Caco-2 (cell line): ENCODE measurements at regions not wholly inside any gene's neighbourhood (a gene's known extent, or its start where the extent isn't known, plus 50 kb on each side); places are given as distances from the start of the nearest gene placed in this dataset.

Experiments used
- BruUV-seq: library from RNA; stranded (reverse); fragments of 400-500 nt; replicated peaks from 2 replicates; lab custom pipeline; 2021; lab: Mats Ljungman, UMichigan
- CTCF ChIA-PET: fragments of 300-600 bp; sonication (Branson Sonifier 250); formaldehyde crosslinking; loops from one replicate; lab custom pipeline; 2022; ENCODE audit warnings: antibody characterized with exemption; lab: Charles Lee
- POLR2A ChIA-PET: fragments of 300-600 bp; sonication (Branson Sonifier 250); formaldehyde crosslinking; loops from one replicate; lab custom pipeline; 2022; ENCODE audit warnings: antibody characterized with exemption; lab: Charles Lee
- DNase-seq, 2 experiments: peaks; one replicate each; pipeline versions ENCODE4 v3.0.0 to v3.0.0-alpha.2; 2020 to 2022
- H3K27me3 ChIP-seq: replicated peaks from 2 replicates; pipeline ENCODE4 v1.6.0; 2011; ENCODE audit warnings: low read length; ENCODE audit not compliant: control insufficient read depth, insufficient read depth
- H3K36me3 ChIP-seq: 2 replicates; pipeline ENCODE4 v1.5.1; 2011; ENCODE audit warnings: low read length; ENCODE audit not compliant: control insufficient read depth, insufficient read depth
- H3K4me1 ChIP-seq: fragments of 250-450 bp; sonication (Bioruptor Pico); 2 replicates; pipeline ENCODE4 v1.5.1; 2020; ENCODE audit warnings: mild to moderate bottlenecking
- H3K4me3 ChIP-seq: 2 replicates; pipeline ENCODE4 v1.5.1; 2011; ENCODE audit warnings: low read depth, mild to moderate bottlenecking, control low read depth, low read length
- H3K9me3 ChIP-seq: fragments of 250-450 bp; sonication (Bioruptor Pico); 2 replicates; pipeline ENCODE4 v1.5.1; 2020; ENCODE audit warnings: mild to moderate bottlenecking, moderate library complexity
- H3K27ac Mint-ChIP-seq: one replicate; pipeline ENCODE4 v1.8.0; 2022; ENCODE audit warnings: mixed read lengths; ENCODE audit not compliant: unreplicated experiment
- H3K27me3 Mint-ChIP-seq: one replicate; pipeline ENCODE4 v1.8.0; 2022; ENCODE audit warnings: mixed read lengths; ENCODE audit not compliant: insufficient read depth, unreplicated experiment
- H3K36me3 Mint-ChIP-seq: one replicate; pipeline ENCODE4 v1.8.0; 2022; ENCODE audit warnings: mild to moderate bottlenecking, mixed read lengths; ENCODE audit not compliant: insufficient read depth, unreplicated experiment
- H3K4me1 Mint-ChIP-seq: one replicate; pipeline ENCODE4 v1.8.0; 2022; ENCODE audit warnings: low read depth, mixed read lengths; ENCODE audit not compliant: unreplicated experiment
- H3K4me3 Mint-ChIP-seq: one replicate; pipeline ENCODE4 v1.8.0; 2022; ENCODE audit warnings: mild to moderate bottlenecking, moderate library complexity, mixed read lengths; ENCODE audit not compliant: unreplicated experiment
- H3K9me3 Mint-ChIP-seq: one replicate; pipeline ENCODE4 v1.8.0; 2022; ENCODE audit warnings: mixed read lengths; ENCODE audit not compliant: unreplicated experiment
- CTCF ChIP-seq, 2 experiments: fragments of 200-600 bp in 1 of 2; IDR thresholded peaks; 1 replicate in 1 of 2; 2 replicates in 1 of 2; pipeline versions ENCODE4 v1.5.1 to v1.8.0; 2011 to 2022; ENCODE audit warnings: antibody characterized with exemption in 1 of 2, control low read depth in 1 of 2, inconsistent platforms in 1 of 2, low read depth in 1 of 2, low read length in 1 of 2, mild to moderate bottlenecking in 1 of 2, moderate library complexity in 1 of 2; ENCODE audit not compliant: insufficient read depth in 1 of 2, severe bottlenecking in 1 of 2, unreplicated experiment in 1 of 2
- intact Hi-C: fragments of 100-400 bp; cut with micrococcal nuclease; formaldehyde crosslinking; loops from one replicate; pipeline ENCODE4 v1.10.0; 2022; ENCODE audit not compliant: unreplicated experiment

- Mint-ChIP-seq H3K4me3 (no peak overlapping the region), H3K36me3 (no peaks in the 10 kb centered on the region)
- no peaks in the 10 kb centered on the region for H3K36me3 ChIP-seq
Observed at GRCh38 chrX:30949554-30949953, 60.5 kb upstream of the TAB3 start.

DNA sequence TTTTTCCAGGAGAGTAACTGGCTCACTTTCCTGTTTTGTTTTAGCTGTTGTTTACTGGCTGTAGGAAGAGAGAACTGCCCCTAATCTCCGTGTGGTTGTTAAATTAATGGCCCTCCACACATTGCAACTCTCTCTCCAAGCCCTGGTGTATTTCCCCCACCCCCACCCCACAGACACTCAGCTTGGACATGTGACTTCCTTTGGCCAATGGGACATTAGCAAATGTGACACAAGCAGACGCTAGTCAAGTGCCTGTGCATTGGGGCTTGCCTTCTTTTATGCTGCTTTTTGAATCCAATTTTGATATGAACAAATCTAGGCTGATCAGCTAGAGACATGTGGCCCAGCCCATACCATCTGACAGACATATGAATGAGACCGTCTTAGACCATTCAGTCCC is 59.6 kb upstream of the TAB3 start:
- Histone ChIP-seq H3K4me3 (no peak overlapping the region), H3K9me3 (no peaks in the 10 kb centered on the region), H3K4me1 (0 out of 2 replicates have a peak, but pooled peaks cover 2% of the 10 kb centered on the region), H3K27me3 (no peaks in the 10 kb centered on the region), H3K36me3 (no peaks in the 10 kb centered on the region)
- H3K9me3 Mint-ChIP-seq: peaks cover 13% of the 10 kb centered on the region
- DNase-seq: no peak
- no peaks in the 10 kb centered on the region for H3K27me3 Mint-ChIP-seq
- no peaks in the 10 kb centered on the region for H3K36me3 Mint-ChIP-seq
- BruUV-seq: no TSS peak
- no peak overlapping the region for H3K4me3 Mint-ChIP-seq
- POLR2A ChIA-PET: no interaction called here
- no peak for TF ChIP-seq CTCF (IDR thresholded peaks at IDR 0.05; ENCODE audit: insufficient read depth in 1 of 2, low read depth in 1 of 2, low read length in 1 of 2, severe bottlenecking in 1 of 2, unreplicated experiment in 1 of 2)
- peaks cover 13% of the 10 kb centered on the region for H3K4me1 Mint-ChIP-seq
- CTCF ChIA-PET: interaction anchor here (1.2 kb wide), 1 partner anchor 18 kb away, joined by 3 read pairs; no protein-coding TSS in a partner anchor
- intact Hi-C loops: no loop called here
- H3K27ac Mint-ChIP-seq: no peak overlapping the region

More at GRCh38 chrX:30949554-30949953, 60.5 kb upstream of the TAB3 start:
- H3K4me1 ChIP-seq: no peaks in the 10 kb centered on the region
- no peaks in the 10 kb centered on the region for H3K9me3 ChIP-seq
- ChIA-PET POLR2A (no interaction called here), CTCF (interaction anchor here (1.2 kb wide), 1 partner anchor 19 kb away, joined by 3 read pairs; no protein-coding TSS in a partner anchor)
- no peak overlapping the region for H3K4me3 ChIP-seq
- Mint-ChIP-seq H3K9me3 (peaks cover 13% of the 10 kb centered on the region), H3K4me1 (peaks cover 4% of the 10 kb centered on the region), H3K27ac (no peak overlapping the region), H3K27me3 (no peaks in the 10 kb centered on the region)
- DNase-seq: no peak
- no TSS peak for BruUV-seq
- no peak for TF ChIP-seq CTCF (IDR thresholded peaks at IDR 0.05; ENCODE audit: insufficient read depth in 1 of 2, low read depth in 1 of 2, low read length in 1 of 2, severe bottlenecking in 1 of 2, unreplicated experiment in 1 of 2)
- intact Hi-C loops: no loop called here
- H3K27me3 ChIP-seq: no peaks in the 10 kb centered on the region

DNA sequence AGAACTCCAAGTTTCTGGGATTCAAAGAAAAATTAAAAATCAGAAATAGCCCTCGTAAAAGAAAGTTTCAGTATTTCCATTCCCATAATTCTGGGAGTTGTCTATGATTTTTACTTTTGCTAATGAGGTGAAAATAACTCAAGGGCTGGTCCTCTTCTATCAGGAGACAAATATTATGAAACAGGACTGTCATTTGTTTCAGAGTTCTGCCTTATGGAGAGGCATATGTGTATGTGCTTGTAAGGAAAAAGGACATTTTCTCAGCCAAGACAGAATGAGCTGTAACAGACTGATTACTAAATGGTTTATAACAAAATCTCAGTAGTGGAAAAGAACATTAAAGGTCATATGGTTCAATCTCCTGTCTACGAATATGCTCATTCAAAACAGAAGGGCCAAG is 59.0 kb upstream of the TAB3 start:
- H3K4me3 ChIP-seq: no peak overlapping the region
- no peaks in the 10 kb centered on the region for H3K27me3 ChIP-seq
- Mint-ChIP-seq H3K9me3 (peaks cover 13% of the 10 kb centered on the region), H3K4me3 (no peak overlapping the region), H3K4me1 (peaks cover 16% of the 10 kb centered on the region), H3K36me3 (no peaks in the 10 kb centered on the region), H3K27me3 (no peaks in the 10 kb centered on the region), H3K27ac (no peak overlapping the region)
- peaks cover 6% of the 10 kb centered on the region; the same call in 1 of the 2 replicates for H3K4me1 ChIP-seq
- no peak for DNase-seq
- ChIA-PET POLR2A (no interaction called here), CTCF (no interaction called here)
- no peak for TF ChIP-seq CTCF (IDR thresholded peaks at IDR 0.05; ENCODE audit: insufficient read depth in 1 of 2, low read depth in 1 of 2, low read length in 1 of 2, severe bottlenecking in 1 of 2, unreplicated experiment in 1 of 2)
- no TSS peak for BruUV-seq
- no peaks in the 10 kb centered on the region for H3K9me3 ChIP-seq
- intact Hi-C loops: no loop called here
- H3K36me3 ChIP-seq: no peaks in the 10 kb centered on the region
